GM04503 (cell line): ENCODE measurements at regions not wholly inside any gene's neighbourhood (a gene's known extent, or its start where the extent isn't known, plus 50 kb on each side); places are given as distances from the start of the nearest gene placed in this dataset.
A peak's percentile ranks its signal among the peaks of the same experiment; 100 is the strongest.

Experiments
- DNase-seq: peaks from one replicate; pipeline ENCODE4 v3.0.0-alpha.2; 2012; ENCODE audit warnings: low read depth

GRCh38 chr1:239882967-239883366 lies 208.7 kb upstream of the FMN2 start:
- no peak for DNase-seq

- DNase-seq, result no peak
Observed at GRCh38 chr1:239884796-239885195, 206.9 kb upstream of the FMN2 start.

GRCh38 chr1:239886266-239886665 lies 205.4 kb upstream of the FMN2 start:
- no peak for DNase-seq

GRCh38 chr1:239888639-239889038 lies 203.0 kb upstream of the FMN2 start:
- DNase-seq, result no peak

GRCh38 chr1:239891621-239892358 lies 199.9 kb upstream of the FMN2 start:
- DNase-seq, result no peak

- no peak for DNase-seq
Observed at GRCh38 chr1:239892602-239893001, 199.1 kb upstream of the FMN2 start.

- no peak for DNase-seq
Observed at GRCh38 chr1:239893127-239893731, 198.5 kb upstream of the FMN2 start.

- no peak for DNase-seq
Observed at GRCh38 chr1:239896569-239896968, 195.1 kb upstream of the FMN2 start.

GRCh38 chr1:239896980-239897379 lies 194.7 kb upstream of the FMN2 start:
- no peak for DNase-seq

- no peak for DNase-seq
Observed at GRCh38 chr1:239897458-239897857, 194.2 kb upstream of the FMN2 start.

GRCh38 chr1:239898062-239898730 lies 193.5 kb upstream of the FMN2 start:
- DNase-seq, result no peak

- no peak for DNase-seq
Observed at GRCh38 chr1:239899747-239900146, 191.9 kb upstream of the FMN2 start.

- DNase-seq, result no peak
Observed at GRCh38 chr1:239906394-239906793, 185.3 kb upstream of the FMN2 start.

GRCh38 chr1:239909898-239910297 lies 181.8 kb upstream of the FMN2 start:
- DNase-seq, result peak; percentile 71

GRCh38 chr1:239912471-239912870 lies 179.2 kb upstream of the FMN2 start:
- peak; percentile 40 for DNase-seq

- DNase-seq, result no peak
Observed at GRCh38 chr1:239913141-239913585, 178.5 kb upstream of the FMN2 start.

- DNase-seq, result peak; percentile 93
Observed at GRCh38 chr1:239914751-239915231, 176.9 kb upstream of the FMN2 start.

- no peak for DNase-seq
Observed at GRCh38 chr1:239918634-239919033, 173.0 kb upstream of the FMN2 start.

GRCh38 chr1:239920214-239920613 lies 171.5 kb upstream of the FMN2 start:
- no peak for DNase-seq

- no peak for DNase-seq
Observed at GRCh38 chr1:239922778-239923522, 168.7 kb upstream of the FMN2 start.

- DNase-seq, result no peak
Observed at GRCh38 chr1:239924741-239925350, 166.8 kb upstream of the FMN2 start.

GRCh38 chr1:239926184-239926583 lies 165.5 kb upstream of the FMN2 start:
- no peak for DNase-seq
